SH-SY5Y (cell line): ENCODE measurements at regions not wholly inside any gene's neighbourhood (a gene's known extent, or its start where the extent isn't known, plus 50 kb on each side); places are given as distances from the start of the nearest gene placed in this dataset.

Source experiments
- GATA2 ChIP-seq: IDR thresholded peaks from 2 replicates; pipeline ENCODE4 v1.6.1; 2011; ENCODE audit warnings: mild to moderate bottlenecking, low read depth, low read length
- GATA3 ChIP-seq: IDR thresholded peaks from 2 replicates; pipeline ENCODE4 v1.6.1; 2011; ENCODE audit warnings: low read depth, mild to moderate bottlenecking, low read length, moderate library complexity

- no peak for TF ChIP-seq GATA2
- no peak for TF ChIP-seq GATA3
Measured at GRCh38 chr1:244237445-244237844, 186.4 kb downstream of the ZBTB18 start.
